Adrenal gland (tissue), 9 donors: ENCODE measurements at regions not wholly inside any gene's neighbourhood (a gene's known extent, or its start where the extent isn't known, plus 50 kb on each side); places are given as distances from the start of the nearest gene placed in this dataset.

Experiments used
- DNase-seq, 7 donors: peaks; one replicate each; pipeline ENCODE4 v3.0.0-alpha.2; 2019 to 2020
- H3K27ac ChIP-seq, 5 donors: fragments of 200-600 bp; sonication (generic) in 4 of 5; 1 replicate in 3 of 5; 2 replicates in 2 of 5; pipeline versions ENCODE4 v1.5.1 to v1.8.0; 2016 to 2020; ENCODE audit warnings: mild to moderate bottlenecking in 1 of 5
- H3K27me3 ChIP-seq: fragments of 200-600 bp; 2 replicates; pipeline ENCODE4 v1.8.0; 2021
- H3K36me3 ChIP-seq, 2 donors: fragments of 200-600 bp; replicated peaks in 1 of 2; 1 replicate in 1 of 2; 2 replicates in 1 of 2; pipeline versions ENCODE4 v1.5.1 to v1.8.0; 2018 to 2022
- H3K4me1 ChIP-seq, 2 donors: fragments of 200-600 bp; replicated peaks in 1 of 2; 1 replicate in 1 of 2; 2 replicates in 1 of 2; pipeline versions ENCODE4 v1.5.1 to v1.8.0; 2018 to 2021
- H3K4me3 ChIP-seq, 4 donors: fragments of 200-600 bp; sonication (generic) in 3 of 4; one replicate each; pipeline ENCODE4 v1.5.1; 2016 to 2018
- H3K9me3 ChIP-seq, 3 donors: fragments of 200-600 bp; sonication (generic) in 1 of 3; replicated peaks in 1 of 3; 1 replicate in 2 of 3; 2 replicates in 1 of 3; pipeline versions ENCODE4 v1.5.1 to v1.8.0; 2016 to 2021
- CTCF ChIP-seq, 6 experiments: fragments of 450-650 bp in 4 of 6; fragments of 200-600 bp in 2 of 6; sonication (generic) in 1 of 6; IDR thresholded peaks; 1 replicate in 5 of 6; 2 replicates in 1 of 6; pipeline versions ENCODE4 v1.5.1 to v1.8.0; 2016 to 2021; ENCODE audit warnings: antibody characterized with exemption in 6 of 6, mild to moderate bottlenecking in 2 of 6, moderate library complexity in 1 of 6
- POLR2A ChIP-seq, 2 donors: fragments of 450-650 bp; IDR thresholded peaks; one replicate each; pipeline ENCODE4 v1.6.1; 2017; ENCODE audit warnings: antibody characterized with exemption in 2 of 2, mild to moderate bottlenecking in 2 of 2, moderate library complexity in 1 of 2
- whole genome bisulfite sequencing, 4 donors: extraction: QIAGEN DNeasy Blood & Tissue Kit in 2 of 4; methylation state at CpG; one replicate each; pipeline versions ENCODE4 v1.1.5 to v1.1.7; 2013 to 2017; 5-methylcytosine and 5-hydroxymethylcytosine counted together
- intact Hi-C, 2 donors: fragments of 100-400 bp; cut with DNase I; formaldehyde crosslinking; loops; one replicate each; pipeline versions ENCODE4 v1.14.1 to v1.15.0; 2022 to 2023
- donor health status: healthy with polysubstance abuse.
- donor health status: Bipolar disorder and iron deficiency.
- donor health status: DM: yes; HTN: yes; CAD: no.
- donor health status: DM: no; HTN: no; CAD: no.
- donor health status: DM: no; HTN: no; CAD: no.

DNA sequence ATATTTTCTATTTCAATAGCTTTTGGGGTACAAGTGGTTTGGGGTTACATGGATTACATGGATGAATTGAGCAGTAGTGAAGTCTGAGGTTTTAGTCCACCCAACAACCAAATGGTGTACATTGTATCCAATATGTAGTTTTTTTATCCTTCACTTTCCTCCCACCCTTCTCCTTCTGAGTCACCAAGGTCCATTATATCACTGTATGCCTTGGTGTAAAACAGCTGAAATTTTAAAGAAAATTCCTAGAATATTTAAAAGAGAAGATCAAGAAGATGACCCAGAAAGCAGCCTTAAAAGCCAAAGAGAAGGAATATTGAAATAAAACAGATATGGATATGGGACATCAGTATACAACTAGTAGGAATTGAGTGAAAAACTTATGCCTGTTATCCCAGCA, 204.2 kb upstream of the COL8A1 start:
- Histone ChIP-seq H3K4me3 (no peak overlapping the region), H3K36me3 (no peaks in the 10 kb centered on the region), H3K27me3 (no peaks in the 10 kb centered on the region), H3K27ac (no peak overlapping the region), H3K9me3 (no peaks in the 10 kb centered on the region), H3K4me1 (no peaks in the 10 kb centered on the region)
- intact Hi-C loops, result no loop called here
- TF ChIP-seq POLR2A (IDR thresholded peaks at IDR 0.05), result no peak
- TF ChIP-seq CTCF (IDR thresholded peaks at IDR 0.05), result no peak
- DNase-seq, result no peak

DNA sequence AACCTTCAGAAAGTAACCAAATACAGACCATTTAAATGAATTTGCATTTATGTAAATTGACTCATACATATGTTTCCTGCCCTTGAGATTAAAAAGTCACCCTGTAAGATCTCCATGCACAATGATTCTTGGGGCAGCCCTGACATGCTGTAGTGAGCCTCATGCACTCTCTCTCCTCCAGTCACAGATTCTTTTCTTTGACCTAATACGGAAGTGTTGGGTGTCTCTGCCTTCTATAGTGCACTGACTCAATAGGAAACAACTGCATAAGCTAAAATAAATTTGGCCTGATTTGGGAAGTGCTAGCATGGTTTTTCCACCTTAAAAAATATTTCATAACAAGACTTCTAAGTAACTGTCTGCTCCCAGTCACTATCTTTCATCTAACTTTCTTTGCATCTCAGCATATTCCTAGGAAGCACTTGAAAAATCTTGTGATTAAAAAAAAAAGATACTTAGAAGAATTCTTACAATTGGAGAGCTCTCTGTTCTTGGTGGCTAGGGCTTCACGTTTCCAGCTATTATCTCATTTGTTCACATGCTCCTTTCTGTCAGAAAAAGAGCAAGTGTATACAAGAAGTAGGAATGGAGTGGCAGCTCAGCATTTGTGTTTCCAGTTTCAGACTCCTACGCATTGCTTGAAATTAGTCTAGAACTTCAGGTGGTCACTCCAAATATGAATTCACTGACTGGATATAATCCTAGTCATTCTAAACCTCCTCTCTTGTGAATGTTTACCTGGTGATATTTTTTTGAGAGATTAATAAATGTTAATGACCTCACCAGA, 207.9 kb upstream of the COL8A1 start:
- 55 to 65% (median 65%) methylated on average over 3 of the region's 3 CpGs for WGBS, 4 donors
- intact Hi-C loops, result no loop called here

DNA sequence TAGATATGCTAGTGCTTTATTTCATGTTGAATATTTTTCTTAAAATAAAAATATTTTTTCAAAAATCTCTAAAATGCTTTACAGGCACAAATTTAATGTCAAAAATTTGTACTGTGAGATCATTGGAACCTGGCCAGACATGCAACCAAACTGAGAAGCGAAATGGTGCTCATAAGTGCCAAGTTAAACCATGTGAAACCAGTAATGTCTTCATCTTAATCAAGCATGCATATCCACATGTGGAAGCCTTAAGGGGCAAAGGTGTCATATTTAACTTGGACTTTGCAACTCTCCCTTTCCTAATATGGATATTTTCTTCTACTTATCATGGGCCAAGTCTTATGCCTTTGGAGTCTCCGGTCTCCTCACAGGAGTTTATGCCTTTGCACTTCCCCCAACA, 208.9 kb upstream of the COL8A1 start:
- Histone ChIP-seq H3K27me3 (no peaks in the 10 kb centered on the region), H3K4me3 (no peak overlapping the region), H3K36me3 (no peaks in the 10 kb centered on the region), H3K27ac (no peak overlapping the region), H3K9me3 (no peaks in the 10 kb centered on the region), H3K4me1 (no peaks in the 10 kb centered on the region)
- 64 to 72% (median 68%) methylated on average over 2 of the region's 2 CpGs for WGBS, 4 donors
- DNase-seq, result no peak
- intact Hi-C loops, result no loop called here
- TF ChIP-seq CTCF (IDR thresholded peaks at IDR 0.05) (no peak), POLR2A (IDR thresholded peaks at IDR 0.05) (no peak)

More for the DNA sequence above, 207.9 kb upstream of the COL8A1 start:
- Histone ChIP-seq H3K4me1 (no peaks in the 10 kb centered on the region), H3K9me3 (no peaks in the 10 kb centered on the region), H3K36me3 (no peaks in the 10 kb centered on the region), H3K27ac (no peak overlapping the region), H3K27me3 (no peaks in the 10 kb centered on the region), H3K4me3 (no peak overlapping the region)
- DNase-seq, result no peak
- TF ChIP-seq POLR2A (IDR thresholded peaks at IDR 0.05) (no peak), CTCF (IDR thresholded peaks at IDR 0.05) (no peak)

DNA sequence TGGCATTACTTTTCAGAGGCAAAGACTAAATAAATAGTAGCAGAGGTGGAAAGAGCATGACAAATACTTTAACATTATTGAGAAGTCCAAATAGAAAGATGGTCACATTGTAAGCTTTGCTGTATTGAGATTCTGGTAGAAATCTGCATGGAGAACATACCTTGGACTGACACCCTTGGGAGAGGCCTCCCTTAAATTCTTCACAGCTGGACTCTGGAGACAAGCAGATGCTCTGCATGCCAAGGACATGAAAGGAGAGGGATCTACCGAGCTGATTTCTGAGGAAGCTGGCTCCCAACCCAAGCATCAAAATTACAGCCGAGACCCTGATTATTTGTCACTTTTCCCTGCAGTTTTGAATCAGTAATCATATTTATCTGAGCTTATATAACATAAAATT, 212.5 kb upstream of the COL8A1 start:
- Histone ChIP-seq H3K9me3 (no peaks in the 10 kb centered on the region), H3K27me3 (no peaks in the 10 kb centered on the region), H3K27ac (no peak overlapping the region), H3K4me3 (no peak overlapping the region), H3K4me1 (no peaks in the 10 kb centered on the region), H3K36me3 (no peaks in the 10 kb centered on the region)
- intact Hi-C loops, result no loop called here
- no peak for TF ChIP-seq CTCF (IDR thresholded peaks at IDR 0.05)
- no peak for TF ChIP-seq POLR2A (IDR thresholded peaks at IDR 0.05)
- DNase-seq, result no peak
- 53 to 62% (median 57%) methylated on average over 2 of the region's 2 CpGs for WGBS, 4 donors
